ENCODE measurements at regions not wholly inside any gene's neighbourhood (a gene's known extent, or its start where the extent isn't known, plus 50 kb on each side); places are given as distances from the start of the nearest gene placed in this dataset.

DNA sequence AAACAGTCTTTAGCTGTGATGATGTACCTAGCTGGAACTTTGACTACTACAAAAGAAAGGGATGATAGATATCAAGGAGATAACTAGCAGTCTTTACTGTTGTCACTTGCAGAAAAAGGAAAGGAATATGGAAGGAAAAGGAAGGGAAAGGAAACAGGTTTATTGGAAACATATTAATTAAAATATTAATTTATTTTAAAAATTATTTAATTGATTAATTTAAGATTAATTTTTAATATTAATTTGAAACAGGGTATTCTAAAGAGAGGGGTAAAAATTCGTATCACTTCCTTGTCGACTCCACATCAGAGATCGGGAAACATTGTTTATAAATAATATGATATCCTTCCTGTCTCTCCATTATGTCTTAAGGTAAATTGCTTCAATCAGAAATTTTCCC lies 186.5 kb upstream of the IL15 start:
- Histone ChIP-seq H2AFZ (ENCODE audit: low read depth, low read length) (no peak overlapping the region), H3K9me1 (replicated peaks; ENCODE audit: control insufficient read depth, extremely low read depth, insufficient read depth, low read length) (no peaks in the 10 kb centered on the region), H3K27ac (ENCODE audit: insufficient read depth, low read depth, low read length) (no peak overlapping the region), H3K36me3 (ENCODE audit: control insufficient read depth in 2 of 2, extremely low read depth in 1 of 2, insufficient read depth in 2 of 2, low read length in 2 of 2) (no peaks in the 10 kb centered on the region), H3K4me3 (replicated peaks in 1 of 3; ENCODE audit: insufficient read depth in 1 of 3, low read depth in 1 of 3, low read length in 3 of 3) (no peak overlapping the region), H3K4me1 (ENCODE audit: control insufficient read depth, extremely low read depth, insufficient read depth, low read length) (no peaks in the 10 kb centered on the region), H3K79me2 (ENCODE audit: control insufficient read depth, insufficient read depth, low read length) (no peaks in the 10 kb centered on the region), H3K9me3 (replicated peaks; ENCODE audit: control insufficient read depth, insufficient read depth, low read length) (no peaks in the 10 kb centered on the region), H3K9ac (replicated peaks; ENCODE audit: extremely low read depth, insufficient read depth, low read length) (no peak overlapping the region), H3K27me3 (ENCODE audit: control insufficient read depth in 2 of 2, insufficient read depth in 2 of 2, low read length in 2 of 2) (no peaks in the 10 kb centered on the region), H3K4me2 (ENCODE audit: insufficient read depth, low read length) (no peak overlapping the region), H4K20me1 (replicated peaks; ENCODE audit: control insufficient read depth, extremely low read depth, insufficient read depth, low read length) (no peaks in the 10 kb centered on the region)
- CTCF ChIA-PET, result no interaction called here
- no peak for TF ChIP-seq POLR2AphosphoS5 (IDR thresholded peaks at IDR 0.05; ENCODE audit: insufficient read depth, low read depth, low read length)
- no peak for TF ChIP-seq JUN (IDR thresholded peaks at IDR 0.05; ENCODE audit: borderline replicate concordance, insufficient read depth, insufficient read length, low read depth)
- no peak for TF ChIP-seq FOS (IDR thresholded peaks at IDR 0.05; ENCODE audit: borderline replicate concordance, insufficient read depth, low read length)
- no peak for TF ChIP-seq MYC (IDR thresholded peaks at IDR 0.05; ENCODE audit: low read depth, low read length)
- TF ChIP-seq MAX (IDR thresholded peaks at IDR 0.05; ENCODE audit: insufficient read depth, insufficient read length), result no peak
- TF ChIP-seq POLR2A (IDR thresholded peaks at IDR 0.05; ENCODE audit: low read depth, low read length), result no peak
- TF ChIP-seq GATA2 (IDR thresholded peaks at IDR 0.05; ENCODE audit: insufficient read depth, insufficient read length, low read depth, low read length), result no peak
- no peak for TF ChIP-seq CTCF (IDR thresholded peaks at IDR 0.05; ENCODE audit: extremely low read depth in 1 of 2, insufficient read depth in 1 of 2, low read depth in 1 of 2, low read length in 2 of 2)
- TF ChIP-seq EZH2 (IDR thresholded peaks at IDR 0.05; ENCODE audit: borderline replicate concordance, low read depth, low read length, severe bottlenecking), result no peak
- FAIRE-seq (no peak), DNase-seq (ENCODE audit: low read depth, low spot score) (no peak)
- dilution Hi-C loops (cut with MboI; ENCODE audit: extremely low pct_ligation_motif_present, low sequenced_read_pairs), result no loop called here
- intact Hi-C loops (cut with micrococcal nuclease), result no loop called here
- no TSS peak for BruUV-seq (replicated peaks)
- POLR2A ChIA-PET, result no interaction called here
